ENCODE measurements at regions not wholly inside any gene's neighbourhood (a gene's known extent, or its start where the extent isn't known, plus 50 kb on each side); places are given as distances from the start of the nearest gene placed in this dataset.

GRCh38 chr13:42417626-42418025 lies 145.7 kb downstream of the AKAP11 start:
- Histone ChIP-seq H4K8ac (ENCODE audit: low read length) (no peak overlapping the region), H2BK15ac (ENCODE audit: low read depth, poor library complexity, severe bottlenecking) (no peak overlapping the region), H3K23ac (ENCODE audit: low read length in 2 of 2) (no peak overlapping the region), H3K9me3 (ENCODE audit: control insufficient read depth, low read length) (no peaks in the 10 kb centered on the region), H2BK12ac (ENCODE audit: low read length in 2 of 2) (no peak overlapping the region), H4K91ac (ENCODE audit: low read length) (no peak overlapping the region), H2AFZ (ENCODE audit: low read depth, low read length) (no peak overlapping the region), H3K4me3 (ENCODE audit: insufficient read depth in 1 of 2, low read depth in 1 of 2, low read length in 2 of 2) (no peak overlapping the region), H2BK5ac (ENCODE audit: low read depth, low read length, poor library complexity, severe bottlenecking) (no peak overlapping the region), H3K14ac (ENCODE audit: low read length in 2 of 2) (no peak overlapping the region), H3K27me3 (ENCODE audit: control insufficient read depth in 1 of 2, insufficient read depth in 1 of 2, low read length in 2 of 2) (peaks cover 0 to 18% of the 10 kb centered on the region in 2 experiments), H3K9ac (ENCODE audit: low read length) (no peak overlapping the region), H3K36me3 (ENCODE audit: control insufficient read depth in 1 of 2, insufficient read depth in 2 of 2, low read depth in 1 of 2, low read length in 2 of 2) (no peaks in the 10 kb centered on the region), H2AK5ac (ENCODE audit: low read length, severe bottlenecking) (no peak overlapping the region), H2BK120ac (ENCODE audit: low read depth, low read length) (no peak overlapping the region), H3K27ac (ENCODE audit: low read length, poor library complexity, severe bottlenecking) (no peak overlapping the region), H3K4me1 (ENCODE audit: control insufficient read depth, insufficient read depth, low read depth, low read length) (no peaks in the 10 kb centered on the region), H3K79me1 (replicated peaks; ENCODE audit: low read length, poor library complexity, severe bottlenecking) (no peaks in the 10 kb centered on the region), H3K4me2 (ENCODE audit: low read length, poor library complexity, severe bottlenecking) (no peak overlapping the region), H3K18ac (ENCODE audit: low read depth in 1 of 2, low read length in 2 of 2) (no peak overlapping the region), H3K4ac (ENCODE audit: low read depth in 1 of 2, low read length in 2 of 2) (no peak overlapping the region)
- DNase-seq: no peak
- 100% methylated on average over 2 of the region's 3 CpGs for WGBS

DNA sequence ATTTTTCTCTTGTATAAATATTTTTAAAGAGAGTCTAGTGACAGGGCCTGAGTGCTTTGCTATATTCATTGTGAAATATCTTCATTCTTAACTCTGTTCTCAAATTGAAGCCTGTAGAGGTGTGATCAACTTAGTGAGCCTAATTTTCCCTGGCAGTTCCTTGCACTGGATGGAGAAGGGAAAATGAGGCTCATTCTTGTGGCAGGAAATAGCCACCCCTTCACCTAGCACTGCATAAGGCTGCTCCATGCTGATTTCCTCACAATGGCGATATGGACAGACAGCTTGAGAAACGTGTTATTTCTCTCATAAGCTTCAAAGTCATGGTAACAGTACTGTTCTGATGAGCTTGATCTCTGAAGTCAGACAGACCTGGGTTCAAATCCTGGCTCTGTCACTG lies 146.2 kb downstream of the AKAP11 start:
- Histone ChIP-seq H3K27me3 (ENCODE audit: control insufficient read depth in 1 of 2, insufficient read depth in 1 of 2, low read length in 2 of 2) (peaks cover 0 to 18% of the 10 kb centered on the region in 2 experiments), H3K9me3 (ENCODE audit: control insufficient read depth, low read length) (no peaks in the 10 kb centered on the region)
- 83% methylated on average over 2 of the region's 2 CpGs for WGBS

DNA sequence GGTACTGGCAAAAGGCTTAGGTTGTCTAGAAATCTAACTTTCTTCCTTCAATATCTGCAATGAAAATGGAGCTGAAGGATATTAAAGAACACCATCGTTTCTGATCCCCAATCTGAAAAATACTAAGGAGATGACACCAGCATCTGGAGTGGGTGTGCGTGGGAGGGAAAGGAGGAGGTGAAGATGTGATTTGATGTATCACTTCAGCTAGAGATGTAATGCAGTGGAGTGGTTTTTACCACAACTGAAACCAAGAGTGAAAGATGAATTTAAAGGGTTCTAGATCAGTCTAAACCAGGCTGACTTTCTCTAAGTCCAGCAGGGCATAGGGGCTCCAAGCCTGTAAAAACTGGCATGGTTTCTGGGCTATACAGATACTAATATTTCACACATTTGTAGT lies 148.4 kb downstream of the AKAP11 start:
- 92% methylated on average over 2 of the region's 2 CpGs for WGBS
- peaks cover 0 to 22% of the 10 kb centered on the region in 2 experiments for H3K27me3 ChIP-seq (ENCODE audit: control insufficient read depth in 1 of 2, insufficient read depth in 1 of 2, low read length in 2 of 2)
- H2BK5ac ChIP-seq (ENCODE audit: low read depth, low read length, poor library complexity, severe bottlenecking): no peak overlapping the region

More for the DNA sequence above, 146.2 kb downstream of the AKAP11 start:
- H2BK12ac ChIP-seq (ENCODE audit: low read length in 2 of 2): no peak overlapping the region
- H3K4me3 ChIP-seq (ENCODE audit: insufficient read depth in 1 of 2, low read depth in 1 of 2, low read length in 2 of 2): no peak overlapping the region
- no peaks in the 10 kb centered on the region for H3K4me1 ChIP-seq (ENCODE audit: control insufficient read depth, insufficient read depth, low read depth, low read length)
- H3K27ac ChIP-seq (ENCODE audit: low read length, poor library complexity, severe bottlenecking): no peak overlapping the region
- no peak overlapping the region for H2BK120ac ChIP-seq (ENCODE audit: low read depth, low read length)
- no peak overlapping the region for H3K4ac ChIP-seq (ENCODE audit: low read depth in 1 of 2, low read length in 2 of 2)
- H3K9ac ChIP-seq (ENCODE audit: low read length): no peak overlapping the region
- no peaks in the 10 kb centered on the region for H3K36me3 ChIP-seq (ENCODE audit: control insufficient read depth in 1 of 2, insufficient read depth in 2 of 2, low read depth in 1 of 2, low read length in 2 of 2)
- no peak overlapping the region for H4K91ac ChIP-seq (ENCODE audit: low read length)
- no peak overlapping the region for H2AK5ac ChIP-seq (ENCODE audit: low read length, severe bottlenecking)
- no peak overlapping the region for H3K14ac ChIP-seq (ENCODE audit: low read length in 2 of 2)
- H2BK5ac ChIP-seq (ENCODE audit: low read depth, low read length, poor library complexity, severe bottlenecking): no peak overlapping the region
- H3K79me1 ChIP-seq (replicated peaks; ENCODE audit: low read length, poor library complexity, severe bottlenecking): no peaks in the 10 kb centered on the region
- H3K23ac ChIP-seq (ENCODE audit: low read length in 2 of 2): no peak overlapping the region
- no peak overlapping the region for H3K18ac ChIP-seq (ENCODE audit: low read depth in 1 of 2, low read length in 2 of 2)
- H3K4me2 ChIP-seq (ENCODE audit: low read length, poor library complexity, severe bottlenecking): no peak overlapping the region
- H4K8ac ChIP-seq (ENCODE audit: low read length): no peak overlapping the region
- no peak for DNase-seq
- no peak overlapping the region for H2AFZ ChIP-seq (ENCODE audit: low read depth, low read length)
- H2BK15ac ChIP-seq (ENCODE audit: low read depth, poor library complexity, severe bottlenecking): no peak overlapping the region

GRCh38 chr13:42422681-42423080 lies 150.7 kb downstream of the AKAP11 start:
- Histone ChIP-seq H3K9me3 (ENCODE audit: control insufficient read depth, low read length) (no peaks in the 10 kb centered on the region), H3K4me2 (ENCODE audit: low read length, poor library complexity, severe bottlenecking) (no peak overlapping the region), H3K4ac (ENCODE audit: low read depth in 1 of 2, low read length in 2 of 2) (no peak overlapping the region), H3K14ac (ENCODE audit: low read length in 2 of 2) (no peak overlapping the region), H3K27me3 (ENCODE audit: control insufficient read depth in 1 of 2, insufficient read depth in 1 of 2, low read length in 2 of 2) (peaks cover 0 to 22% of the 10 kb centered on the region in 2 experiments), H2BK5ac (ENCODE audit: low read depth, low read length, poor library complexity, severe bottlenecking) (no peak overlapping the region), H3K4me1 (ENCODE audit: control insufficient read depth, insufficient read depth, low read depth, low read length) (no peaks in the 10 kb centered on the region), H2AK5ac (ENCODE audit: low read length, severe bottlenecking) (no peak overlapping the region), H3K4me3 (ENCODE audit: insufficient read depth in 1 of 2, low read depth in 1 of 2, low read length in 2 of 2) (no peak overlapping the region), H2BK15ac (ENCODE audit: low read depth, poor library complexity, severe bottlenecking) (no peak overlapping the region), H3K79me1 (replicated peaks; ENCODE audit: low read length, poor library complexity, severe bottlenecking) (no peaks in the 10 kb centered on the region), H3K18ac (ENCODE audit: low read depth in 1 of 2, low read length in 2 of 2) (no peak overlapping the region), H2BK12ac (ENCODE audit: low read length in 2 of 2) (no peak overlapping the region), H3K36me3 (ENCODE audit: control insufficient read depth in 1 of 2, insufficient read depth in 2 of 2, low read depth in 1 of 2, low read length in 2 of 2) (no peaks in the 10 kb centered on the region), H3K9ac (ENCODE audit: low read length) (no peak overlapping the region), H3K27ac (ENCODE audit: low read length, poor library complexity, severe bottlenecking) (no peak overlapping the region), H2AFZ (ENCODE audit: low read depth, low read length) (no peak overlapping the region), H3K23ac (ENCODE audit: low read length in 2 of 2) (no peak overlapping the region), H4K91ac (ENCODE audit: low read length) (no peak overlapping the region), H2BK120ac (ENCODE audit: low read depth, low read length) (no peak overlapping the region), H4K8ac (ENCODE audit: low read length) (no peak overlapping the region)
- DNase-seq: no peak
- WGBS: 92% methylated on average over 1 of the region's 2 CpGs

More for the DNA sequence above, 148.4 kb downstream of the AKAP11 start:
- Histone ChIP-seq H3K18ac (ENCODE audit: low read depth in 1 of 2, low read length in 2 of 2) (no peak overlapping the region), H2BK15ac (ENCODE audit: low read depth, poor library complexity, severe bottlenecking) (no peak overlapping the region), H3K4me3 (ENCODE audit: insufficient read depth in 1 of 2, low read depth in 1 of 2, low read length in 2 of 2) (no peak overlapping the region), H3K9ac (ENCODE audit: low read length) (no peak overlapping the region), H2BK120ac (ENCODE audit: low read depth, low read length) (no peak overlapping the region), H3K4me1 (ENCODE audit: control insufficient read depth, insufficient read depth, low read depth, low read length) (no peaks in the 10 kb centered on the region), H3K14ac (ENCODE audit: low read length in 2 of 2) (no peak overlapping the region), H4K8ac (ENCODE audit: low read length) (no peak overlapping the region), H3K4ac (ENCODE audit: low read depth in 1 of 2, low read length in 2 of 2) (no peak overlapping the region), H2AK5ac (ENCODE audit: low read length, severe bottlenecking) (no peak overlapping the region), H4K91ac (ENCODE audit: low read length) (no peak overlapping the region), H2AFZ (ENCODE audit: low read depth, low read length) (no peak overlapping the region), H3K79me1 (replicated peaks; ENCODE audit: low read length, poor library complexity, severe bottlenecking) (no peaks in the 10 kb centered on the region), H3K23ac (ENCODE audit: low read length in 2 of 2) (no peak overlapping the region), H3K27ac (ENCODE audit: low read length, poor library complexity, severe bottlenecking) (no peak overlapping the region), H3K36me3 (ENCODE audit: control insufficient read depth in 1 of 2, insufficient read depth in 2 of 2, low read depth in 1 of 2, low read length in 2 of 2) (no peaks in the 10 kb centered on the region), H2BK12ac (ENCODE audit: low read length in 2 of 2) (no peak overlapping the region), H3K4me2 (ENCODE audit: low read length, poor library complexity, severe bottlenecking) (no peak overlapping the region), H3K9me3 (ENCODE audit: control insufficient read depth, low read length) (no peaks in the 10 kb centered on the region)
- DNase-seq: no peak
